AG04449 (cell line): ENCODE measurements at regions not wholly inside any gene's neighbourhood (a gene's known extent, or its start where the extent isn't known, plus 50 kb on each side); places are given as distances from the start of the nearest gene placed in this dataset.

Source experiments
- CTCF ChIA-PET: fragments of 350-600 bp; formaldehyde crosslinking; extraction: SDS; loops from one replicate; lab custom pipeline; 2021; ENCODE audit warnings: antibody characterized with exemption; lab: Yijun Ruan, JAX
- POLR2A ChIA-PET: fragments of 400-600, 350-600 bp; formaldehyde crosslinking; extraction: SDS; loops from one replicate; lab custom pipeline; 2020; ENCODE audit warnings: antibody characterized with exemption, inconsistent platforms; lab: Yijun Ruan, JAX
- DNase-seq: peaks from one replicate; pipeline ENCODE4 v3.0.0-alpha.2; 2010; ENCODE audit warnings: low read depth, low spot score
- H3K4me3 ChIP-seq: 2 replicates; pipeline ENCODE4 v1.5.1; 2011; ENCODE audit warnings: low read depth, mild to moderate bottlenecking, control low read depth, low read length
- TF ChIP-seq, protein P1 (sequence below): IDR thresholded peaks from one replicate; pipeline ENCODE4 v1.5.1; 2011; ENCODE audit warnings: mild to moderate bottlenecking, moderate library complexity, low read length, control low read depth, inconsistent platforms; ENCODE audit not compliant: insufficient read depth; ENCODE audit errors: missing control alignments

DNA sequence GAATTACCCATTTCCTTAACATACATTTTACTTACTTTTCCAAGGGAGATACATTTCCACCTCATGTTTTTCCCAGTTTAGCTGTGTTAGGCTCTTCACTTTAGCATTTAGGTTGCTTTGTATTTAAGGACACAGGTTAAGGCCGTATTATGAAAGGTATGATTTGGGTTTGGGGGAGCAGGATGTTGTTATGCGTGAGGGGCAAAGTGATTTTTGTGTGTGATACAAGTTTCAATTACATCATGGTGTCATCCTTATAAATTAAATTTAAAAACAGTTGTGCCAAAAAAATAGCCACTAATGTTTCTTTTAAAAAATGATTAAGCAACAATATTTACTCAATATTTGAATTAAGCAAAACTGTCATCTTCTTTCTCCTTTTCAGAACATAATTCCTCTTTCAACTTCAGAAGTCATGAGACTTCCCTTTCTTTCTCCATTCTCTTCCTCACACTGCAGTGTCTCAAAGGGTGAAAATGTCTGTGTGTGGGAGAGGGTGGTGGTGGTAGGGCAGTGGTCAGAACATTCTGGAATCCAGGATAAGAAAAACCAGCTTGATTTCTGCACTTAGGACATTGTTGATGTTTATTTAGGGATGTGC lies 126.2 kb downstream of the KCNRG start:
- ChIA-PET CTCF (interaction anchor here (1.8 kb wide), 1 partner anchor 554 kb away, joined by 3 read pairs; no protein-coding TSS in a partner anchor), POLR2A (no interaction called here)
- no peak for DNase-seq
- TF ChIP-seq, protein P1, sequence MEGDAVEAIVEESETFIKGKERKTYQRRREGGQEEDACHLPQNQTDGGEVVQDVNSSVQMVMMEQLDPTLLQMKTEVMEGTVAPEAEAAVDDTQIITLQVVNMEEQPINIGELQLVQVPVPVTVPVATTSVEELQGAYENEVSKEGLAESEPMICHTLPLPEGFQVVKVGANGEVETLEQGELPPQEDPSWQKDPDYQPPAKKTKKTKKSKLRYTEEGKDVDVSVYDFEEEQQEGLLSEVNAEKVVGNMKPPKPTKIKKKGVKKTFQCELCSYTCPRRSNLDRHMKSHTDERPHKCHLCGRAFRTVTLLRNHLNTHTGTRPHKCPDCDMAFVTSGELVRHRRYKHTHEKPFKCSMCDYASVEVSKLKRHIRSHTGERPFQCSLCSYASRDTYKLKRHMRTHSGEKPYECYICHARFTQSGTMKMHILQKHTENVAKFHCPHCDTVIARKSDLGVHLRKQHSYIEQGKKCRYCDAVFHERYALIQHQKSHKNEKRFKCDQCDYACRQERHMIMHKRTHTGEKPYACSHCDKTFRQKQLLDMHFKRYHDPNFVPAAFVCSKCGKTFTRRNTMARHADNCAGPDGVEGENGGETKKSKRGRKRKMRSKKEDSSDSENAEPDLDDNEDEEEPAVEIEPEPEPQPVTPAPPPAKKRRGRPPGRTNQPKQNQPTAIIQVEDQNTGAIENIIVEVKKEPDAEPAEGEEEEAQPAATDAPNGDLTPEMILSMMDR = no peak
- H3K4me3 ChIP-seq = no peak overlapping the region

DNA sequence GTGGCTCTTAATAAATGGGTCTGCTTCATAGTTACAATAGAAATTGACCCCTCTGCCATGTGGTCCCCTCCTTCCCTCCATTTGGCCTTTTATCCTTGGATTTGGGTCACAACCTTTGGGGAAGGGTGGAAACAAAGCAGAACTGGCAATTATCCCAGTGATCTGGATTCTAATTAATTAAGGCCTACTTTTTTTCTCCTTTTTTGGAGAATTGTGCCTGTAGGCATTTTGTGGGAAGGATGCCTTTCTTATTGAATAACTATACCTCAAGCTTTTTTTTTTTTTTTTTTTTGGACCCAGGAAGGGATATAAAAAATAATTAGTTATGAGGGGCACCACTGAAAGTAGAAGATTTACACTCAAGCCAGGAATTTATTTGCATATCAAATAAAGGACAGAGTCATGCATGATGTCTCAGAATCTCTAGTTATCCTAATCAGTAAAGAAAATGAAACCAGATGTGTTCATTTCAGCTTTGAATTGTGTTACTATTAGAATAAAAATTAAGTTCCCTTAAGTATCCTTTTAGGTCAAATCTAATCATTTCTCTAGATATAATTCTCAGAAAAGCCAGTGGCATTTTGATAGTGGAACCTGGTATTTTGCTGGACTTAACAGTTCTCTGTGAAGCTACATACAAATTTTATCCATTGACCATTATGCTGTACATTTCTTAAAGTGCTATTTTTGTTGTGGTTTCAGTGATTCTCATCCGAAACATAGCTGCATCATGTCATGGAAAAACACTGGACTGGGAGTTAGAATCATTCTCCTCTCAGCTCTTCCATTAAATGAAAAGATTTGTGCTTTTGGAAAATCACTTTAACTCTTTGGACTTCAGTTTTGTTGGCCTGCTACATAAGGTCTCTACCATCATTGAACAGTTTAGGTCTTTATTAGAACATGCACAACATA lies 129.3 kb downstream of the KCNRG start:
- TF ChIP-seq, protein P1 = no peak
- ChIA-PET CTCF (interaction anchor here (0.6 to 1.4 kb wide), 5 partner anchors 14 to 656 kb away, joined by 3 read pairs; no protein-coding TSS in a partner anchor), POLR2A (interaction anchor here (0.7 kb wide), 1 partner anchor 20 kb away, joined by 3 read pairs; no protein-coding TSS in a partner anchor)
- H3K4me3 ChIP-seq = no peak overlapping the region
- DNase-seq = no peak

DNA sequence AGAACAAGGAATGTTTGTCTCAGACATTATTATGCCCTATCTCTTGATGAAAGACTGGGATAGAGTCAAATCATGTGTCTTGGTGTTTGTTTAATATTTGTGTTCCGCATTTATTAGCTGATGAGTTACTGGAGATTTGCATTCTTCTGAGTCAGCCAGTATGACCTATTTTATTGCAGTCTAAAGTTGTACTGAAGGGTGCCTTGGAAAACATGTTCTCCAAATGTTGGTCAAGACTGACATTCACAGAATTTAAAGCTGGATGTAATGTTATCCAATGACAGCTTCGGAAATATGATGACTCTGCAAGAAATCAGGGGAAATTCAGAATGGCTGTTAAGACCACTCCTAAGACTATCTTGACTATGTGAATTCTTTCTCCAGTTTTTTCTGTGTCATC lies 134.0 kb downstream of the KCNRG start:
- ChIA-PET POLR2A (no interaction called here), CTCF (interaction anchor here (0.9 to 1.1 kb wide), 3 partner anchors 14 to 763 kb away, joined by 3 to 4 read pairs (median 4); no protein-coding TSS in a partner anchor)
- H3K4me3 ChIP-seq = no peak overlapping the region
- no peak for DNase-seq
- TF ChIP-seq, protein P1 = no peak

DNA sequence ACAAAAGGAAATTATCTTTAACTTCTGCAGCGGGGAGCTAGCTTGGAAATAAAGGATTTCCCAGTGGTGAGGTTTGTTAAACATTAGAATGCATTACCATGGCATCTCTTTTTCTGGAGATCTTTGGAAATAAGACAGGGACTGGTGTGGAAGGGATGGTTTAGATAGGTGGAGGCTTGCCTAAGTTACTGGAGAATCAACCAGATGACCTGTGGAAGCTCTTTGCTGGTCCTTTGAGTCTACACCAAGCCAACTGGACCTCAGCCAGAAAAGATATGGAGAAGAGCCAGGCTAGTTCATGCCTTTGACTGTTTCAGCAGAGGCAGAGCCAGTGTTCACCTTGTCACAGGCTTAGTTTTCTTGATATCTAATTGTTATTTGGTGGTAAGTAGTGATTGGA lies 134.7 kb downstream of the KCNRG start:
- POLR2A ChIA-PET = no interaction called here
- DNase-seq = no peak
- CTCF ChIA-PET = interaction anchor here (1.1 kb wide), 2 partner anchors 15 to 66 kb away, joined by 3 to 4 read pairs; no protein-coding TSS in a partner anchor
- TF ChIP-seq, protein P1 = no peak
- no peak overlapping the region for H3K4me3 ChIP-seq

DNA sequence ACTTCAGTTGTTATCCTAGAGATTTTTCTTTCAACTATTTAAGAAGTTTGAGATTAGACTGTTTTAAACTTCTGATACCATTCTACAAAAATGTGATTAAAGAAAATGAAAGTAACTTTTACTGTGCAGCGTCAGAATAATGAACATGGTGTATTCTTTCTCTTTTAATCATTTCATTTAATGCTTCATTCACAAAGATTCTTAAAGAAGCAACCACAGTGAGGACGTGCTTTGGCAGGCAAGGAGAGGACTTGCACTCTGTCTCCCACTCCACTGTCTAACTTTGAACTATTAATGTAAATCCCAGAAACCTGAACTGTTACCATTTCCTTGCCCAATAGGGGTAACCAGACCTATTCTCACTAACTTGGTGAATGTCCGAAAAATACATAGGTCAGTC lies 137.0 kb downstream of the KCNRG start:
- no peak overlapping the region for H3K4me3 ChIP-seq
- POLR2A ChIA-PET = no interaction called here
- CTCF ChIA-PET = no interaction called here
- TF ChIP-seq, protein P1 = no peak
- DNase-seq = no peak

DNA sequence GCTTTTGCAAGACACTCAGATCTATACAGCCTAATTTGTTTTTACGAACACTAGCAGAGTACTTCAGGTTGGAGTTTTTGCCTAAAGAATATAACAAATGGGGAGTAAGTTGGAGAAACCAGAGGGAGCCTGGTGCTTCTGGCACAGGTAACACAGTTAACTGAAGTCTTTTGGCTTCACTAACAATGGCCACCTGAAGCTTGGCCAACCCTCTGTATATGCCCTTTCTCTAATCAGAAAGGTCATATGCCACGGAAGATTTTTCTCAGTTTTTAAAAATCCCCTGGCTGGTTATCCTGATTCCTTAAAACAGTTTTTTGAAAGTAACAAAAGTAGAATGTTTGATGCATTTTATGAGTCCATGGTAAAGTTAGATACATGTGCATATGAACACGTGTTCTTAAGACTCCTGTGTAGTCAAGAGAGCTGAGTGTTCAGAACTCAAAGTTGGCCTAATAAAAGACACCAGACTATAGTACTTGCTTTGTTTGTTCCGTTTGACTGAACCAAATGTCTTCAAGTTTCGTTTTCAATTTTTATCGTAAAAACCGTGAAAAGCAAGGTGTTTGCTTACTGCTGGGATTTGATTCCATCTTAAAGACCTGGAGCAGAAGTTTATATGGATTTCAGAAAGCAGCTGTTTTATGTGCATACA lies 137.5 kb downstream of the KCNRG start:
- CTCF ChIA-PET = no interaction called here

More for the DNA sequence above, 137.5 kb downstream of the KCNRG start:
- no peak for DNase-seq
- H3K4me3 ChIP-seq = no peak overlapping the region
- POLR2A ChIA-PET = no interaction called here
- TF ChIP-seq, protein P1 = no peak
